Thyroid gland (tissue), 4 donors: ENCODE measurements at regions not wholly inside any gene's neighbourhood (a gene's known extent, or its start where the extent isn't known, plus 50 kb on each side); places are given as distances from the start of the nearest gene placed in this dataset.

Experiments
- POLR2A ChIP-seq, 2 donors: fragments of 450-650 bp; IDR thresholded peaks; one replicate each; pipeline ENCODE4 v1.6.1; 2017; ENCODE audit warnings: antibody characterized with exemption in 2 of 2, mild to moderate bottlenecking in 2 of 2, moderate library complexity in 1 of 2
- TF ChIP-seq, protein P1 (sequence below), 6 experiments: fragments of 200-600 bp in 3 of 6; fragments of 450-650 bp in 3 of 6; sonication (generic) in 3 of 6; IDR thresholded peaks; one replicate each; pipeline ENCODE4 v1.5.1; 2016 to 2019; ENCODE audit warnings: antibody characterized with exemption in 6 of 6, mild to moderate bottlenecking in 2 of 6, inconsistent platforms in 1 of 6, moderate library complexity in 1 of 6

DNA sequence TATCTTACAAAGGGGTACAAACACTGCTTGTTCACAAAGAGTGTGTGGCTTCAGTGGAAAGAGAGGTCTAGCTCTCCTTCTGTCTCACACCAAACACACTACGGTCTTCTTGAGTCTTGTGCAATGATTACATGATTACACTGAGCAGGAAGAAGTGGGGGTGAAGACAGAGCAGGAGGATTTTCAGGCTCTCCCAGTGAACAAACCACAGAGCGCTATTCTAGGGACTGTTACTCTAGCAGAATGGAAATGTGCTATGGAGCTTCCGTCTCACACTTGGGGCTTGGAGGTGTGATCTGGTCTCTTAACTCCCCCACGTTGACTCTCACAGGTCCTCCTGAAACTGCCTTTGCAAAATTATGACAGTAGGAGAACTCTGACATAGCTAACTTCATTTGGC lies 203.4 kb downstream of the MYLK4 start:
- TF ChIP-seq, protein P1, sequence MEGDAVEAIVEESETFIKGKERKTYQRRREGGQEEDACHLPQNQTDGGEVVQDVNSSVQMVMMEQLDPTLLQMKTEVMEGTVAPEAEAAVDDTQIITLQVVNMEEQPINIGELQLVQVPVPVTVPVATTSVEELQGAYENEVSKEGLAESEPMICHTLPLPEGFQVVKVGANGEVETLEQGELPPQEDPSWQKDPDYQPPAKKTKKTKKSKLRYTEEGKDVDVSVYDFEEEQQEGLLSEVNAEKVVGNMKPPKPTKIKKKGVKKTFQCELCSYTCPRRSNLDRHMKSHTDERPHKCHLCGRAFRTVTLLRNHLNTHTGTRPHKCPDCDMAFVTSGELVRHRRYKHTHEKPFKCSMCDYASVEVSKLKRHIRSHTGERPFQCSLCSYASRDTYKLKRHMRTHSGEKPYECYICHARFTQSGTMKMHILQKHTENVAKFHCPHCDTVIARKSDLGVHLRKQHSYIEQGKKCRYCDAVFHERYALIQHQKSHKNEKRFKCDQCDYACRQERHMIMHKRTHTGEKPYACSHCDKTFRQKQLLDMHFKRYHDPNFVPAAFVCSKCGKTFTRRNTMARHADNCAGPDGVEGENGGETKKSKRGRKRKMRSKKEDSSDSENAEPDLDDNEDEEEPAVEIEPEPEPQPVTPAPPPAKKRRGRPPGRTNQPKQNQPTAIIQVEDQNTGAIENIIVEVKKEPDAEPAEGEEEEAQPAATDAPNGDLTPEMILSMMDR (IDR thresholded peaks at IDR 0.05) = no peak
- TF ChIP-seq POLR2A (IDR thresholded peaks at IDR 0.05) = no peak
